Trophoblast cell (in vitro differentiated cells and primary cell): ENCODE measurements at regions not wholly inside any gene's neighbourhood (a gene's known extent, or its start where the extent isn't known, plus 50 kb on each side); places are given as distances from the start of the nearest gene placed in this dataset.
A peak's percentile ranks its signal among the peaks of the same experiment; 100 is the strongest.

Source experiments
- DNase-seq, 2 donors: peaks; one replicate each; pipeline ENCODE4 v3.0.0-alpha.2; 2016
- H2AFZ ChIP-seq: 2 replicates; pipeline ENCODE4 v1.6.1; 2013; ENCODE audit warnings: low read length, moderate library complexity, mild to moderate bottlenecking; ENCODE audit not compliant: insufficient read depth, poor library complexity
- H2AK5ac ChIP-seq: 2 replicates; pipeline ENCODE4 v1.6.1; 2013; ENCODE audit warnings: mild to moderate bottlenecking, low read length
- H2BK120ac ChIP-seq: 2 replicates; pipeline ENCODE4 v1.6.1; 2013; ENCODE audit warnings: low read length, mild to moderate bottlenecking, moderate library complexity; ENCODE audit not compliant: insufficient read depth, poor library complexity
- H2BK12ac ChIP-seq: 2 replicates; pipeline ENCODE4 v1.6.1; 2013; ENCODE audit warnings: mild to moderate bottlenecking, low read length, moderate library complexity
- H2BK5ac ChIP-seq: 2 replicates; pipeline ENCODE4 v1.6.1; 2013; ENCODE audit warnings: low read length, low read depth, moderate library complexity, mild to moderate bottlenecking; ENCODE audit not compliant: poor library complexity
- H3K14ac ChIP-seq: 2 replicates; pipeline ENCODE4 v1.6.1; 2013; ENCODE audit warnings: mild to moderate bottlenecking, low read length
- H3K18ac ChIP-seq: 2 replicates; pipeline ENCODE4 v1.6.1; 2013; ENCODE audit warnings: mild to moderate bottlenecking, low read length
- H3K23ac ChIP-seq: 2 replicates; pipeline ENCODE4 v1.6.1; 2013; ENCODE audit warnings: low read length
- H3K27ac ChIP-seq: 2 replicates; pipeline ENCODE4 v1.5.1; 2013; ENCODE audit warnings: low read depth, mild to moderate bottlenecking, inconsistent platforms, low read length, moderate library complexity
- H3K27me3 ChIP-seq: 2 replicates; pipeline ENCODE4 v1.6.1; 2013; ENCODE audit warnings: inconsistent platforms, mild to moderate bottlenecking, low read length, moderate library complexity; ENCODE audit not compliant: insufficient read depth
- H3K36me3 ChIP-seq, 2 experiments: 1 replicate in 1 of 2; 2 replicates in 1 of 2; pipeline ENCODE4 v1.6.1; 2013; ENCODE audit warnings: low read length in 2 of 2, mild to moderate bottlenecking in 2 of 2, moderate library complexity in 1 of 2; ENCODE audit not compliant: insufficient read depth in 2 of 2, control insufficient read depth in 1 of 2
- H3K4ac ChIP-seq: 2 replicates; pipeline ENCODE4 v1.6.1; 2013; ENCODE audit warnings: low read depth, mild to moderate bottlenecking, low read length, moderate library complexity
- H3K4me1 ChIP-seq, 2 experiments: 1 replicate in 1 of 2; 2 replicates in 1 of 2; pipeline ENCODE4 v1.6.1; 2013; ENCODE audit warnings: low read length in 2 of 2, mild to moderate bottlenecking in 2 of 2, moderate library complexity in 1 of 2; ENCODE audit not compliant: insufficient read depth in 2 of 2, control insufficient read depth in 1 of 2
- H3K4me2 ChIP-seq: 2 replicates; pipeline ENCODE4 v1.6.1; 2013; ENCODE audit warnings: inconsistent platforms, mild to moderate bottlenecking, low read length, moderate library complexity
- H3K4me3 ChIP-seq: 2 replicates; pipeline ENCODE4 v1.5.1; 2013; ENCODE audit warnings: mild to moderate bottlenecking, low read depth, low read length, inconsistent platforms
- H3K79me1 ChIP-seq: one replicate; pipeline ENCODE4 v1.6.1; 2013; ENCODE audit warnings: low read length
- H3K79me2 ChIP-seq: 2 replicates; pipeline ENCODE4 v1.6.1; 2013; ENCODE audit warnings: low read length, mild to moderate bottlenecking; ENCODE audit not compliant: control insufficient read depth, insufficient read depth, poor library complexity
- H3K9ac ChIP-seq: 2 replicates; pipeline ENCODE4 v1.6.1; 2013; ENCODE audit warnings: mild to moderate bottlenecking, low read length
- H3K9me3 ChIP-seq: 2 replicates; pipeline ENCODE4 v1.6.1; 2013; ENCODE audit warnings: low read depth, mild to moderate bottlenecking, control low read depth, inconsistent platforms, low read length; ENCODE audit not compliant: insufficient read depth
- H4K12ac ChIP-seq: 2 replicates; pipeline ENCODE4 v1.6.1; 2013; ENCODE audit warnings: low read depth, mild to moderate bottlenecking, low read length, moderate library complexity
- H4K8ac ChIP-seq: 2 replicates; pipeline ENCODE4 v1.6.1; 2013; ENCODE audit warnings: low read depth, mild to moderate bottlenecking, low read length, moderate library complexity
- H4K91ac ChIP-seq: one replicate; pipeline ENCODE4 v1.6.1; 2013; ENCODE audit warnings: low read depth, mild to moderate bottlenecking, low read length, moderate library complexity
- WGBS: extraction: QIAGEN DNeasy Blood & Tissue Kit; methylation state at CpG from one replicate; pipeline ENCODE4 v1.1.7; 2013; ENCODE audit warnings: missing lambda C conversion rate; ENCODE audit not compliant: insufficient read length, insufficient coverage; ENCODE audit errors: extremely low coverage; 5-methylcytosine and 5-hydroxymethylcytosine counted together

- WGBS: no CpG with 5 or more reads among the region's 9 CpGs
Measured at GRCh38 chrX:2589186-2590020, 88.6 kb upstream of the DHRSX start.

GRCh38 chrX:2588049-2588448 is 87.3 kb upstream of the DHRSX start:
- Histone ChIP-seq H2AK5ac (no peak overlapping the region), H3K4me1 (peaks cover 0 to 3% of the 10 kb centered on the region in 2 experiments), H2BK120ac (no peak overlapping the region), H3K23ac (no peak overlapping the region), H4K91ac (no peak overlapping the region), H3K4ac (no peak overlapping the region), H3K79me1 (no peaks in the 10 kb centered on the region), H3K14ac (no peak overlapping the region), H3K9ac (no peak overlapping the region), H3K27ac (no peak overlapping the region), H4K8ac (no peak overlapping the region), H2BK5ac (no peak overlapping the region), H3K9me3 (no peaks in the 10 kb centered on the region), H2BK12ac (no peak overlapping the region), H2AFZ (no peak overlapping the region), H3K36me3 (no peaks in the 10 kb centered on the region), H3K27me3 (peaks cover 22% of the 10 kb centered on the region), H4K12ac (no peak overlapping the region), H3K79me2 (no peaks in the 10 kb centered on the region), H3K4me3 (no peak overlapping the region), H3K4me2 (no peak overlapping the region), H3K18ac (no peak overlapping the region)
- DNase-seq: no peak
- WGBS: no CpG with 5 or more reads among the region's 4 CpGs

More at GRCh38 chrX:2589186-2590020, 88.6 kb upstream of the DHRSX start:
- Histone ChIP-seq H3K4ac (no peak overlapping the region), H2BK120ac (no peak overlapping the region), H3K4me1 (no peaks in the 10 kb centered on the region), H3K36me3 (no peaks in the 10 kb centered on the region), H3K79me1 (no peaks in the 10 kb centered on the region), H2BK12ac (no peak overlapping the region), H3K79me2 (no peaks in the 10 kb centered on the region), H2AK5ac (no peak overlapping the region), H2BK5ac (no peak overlapping the region), H3K4me2 (no peak overlapping the region), H4K12ac (no peak overlapping the region), H3K9ac (no peak overlapping the region), H3K4me3 (no peak overlapping the region), H3K27ac (no peak overlapping the region), H2AFZ (no peak overlapping the region), H3K9me3 (no peaks in the 10 kb centered on the region), H4K8ac (no peak overlapping the region), H3K14ac (no peak overlapping the region), H3K18ac (no peak overlapping the region), H3K23ac (no peak overlapping the region), H4K91ac (no peak overlapping the region), H3K27me3 (peaks cover 13% of the 10 kb centered on the region)
- DNase-seq: peak; percentile 75 to 79

- H3K27me3 ChIP-seq: peaks cover 30% of the 10 kb centered on the region
- no peaks in the 10 kb centered on the region for H3K9me3 ChIP-seq
- no peaks in the 10 kb centered on the region for H3K36me3 ChIP-seq
- H3K18ac ChIP-seq: no peak overlapping the region
- no peak overlapping the region for H3K4me2 ChIP-seq
- no peak overlapping the region for H4K91ac ChIP-seq
- no peak overlapping the region for H3K27ac ChIP-seq
- no peak overlapping the region for H3K4me3 ChIP-seq
- H3K14ac ChIP-seq: no peak overlapping the region
- no peak overlapping the region for H2AK5ac ChIP-seq
- H2BK12ac ChIP-seq: no peak overlapping the region
- no peak overlapping the region for H3K23ac ChIP-seq
- no peak overlapping the region for H2BK5ac ChIP-seq
- no CpG with 5 or more reads among the region's 4 CpGs for WGBS
- no peak overlapping the region for H4K12ac ChIP-seq
- no peak overlapping the region for H3K9ac ChIP-seq
- no peak for DNase-seq
- H3K79me2 ChIP-seq: no peaks in the 10 kb centered on the region
- H2BK120ac ChIP-seq: no peak overlapping the region
- peaks cover 0 to 3% of the 10 kb centered on the region in 2 experiments for H3K4me1 ChIP-seq
- no peak overlapping the region for H2AFZ ChIP-seq
- no peak overlapping the region for H4K8ac ChIP-seq
- H3K4ac ChIP-seq: no peak overlapping the region
- no peaks in the 10 kb centered on the region for H3K79me1 ChIP-seq
Measured at GRCh38 chrX:2587146-2587545, 86.4 kb upstream of the DHRSX start.

GRCh38 chrX:2585158-2585470 is 84.3 kb upstream of the DHRSX start:
- no peak overlapping the region for H4K12ac ChIP-seq

More at GRCh38 chrX:2585158-2585470, 84.3 kb upstream of the DHRSX start:
- no peak overlapping the region for H3K9ac ChIP-seq
- H3K4ac ChIP-seq: no peak overlapping the region
- no peak overlapping the region for H3K4me2 ChIP-seq
- no peak overlapping the region for H4K91ac ChIP-seq
- H2AK5ac ChIP-seq: no peak overlapping the region
- no peak overlapping the region for H2BK120ac ChIP-seq
- no peak overlapping the region for H3K14ac ChIP-seq
- no peaks in the 10 kb centered on the region for H3K79me2 ChIP-seq
- no peak for DNase-seq
- H3K36me3 ChIP-seq: no peaks in the 10 kb centered on the region
- no CpG with 5 or more reads among the region's 8 CpGs for WGBS
- H3K4me3 ChIP-seq: no peak overlapping the region
- no peak overlapping the region for H3K23ac ChIP-seq
- H3K18ac ChIP-seq: no peak overlapping the region
- H3K27me3 ChIP-seq: peaks cover 37% of the 10 kb centered on the region
- no peak overlapping the region for H4K8ac ChIP-seq
- H3K27ac ChIP-seq: no peak overlapping the region
- no peaks in the 10 kb centered on the region for H3K79me1 ChIP-seq
- no peak overlapping the region for H2AFZ ChIP-seq
- no peak overlapping the region for H2BK5ac ChIP-seq
- no peak overlapping the region for H2BK12ac ChIP-seq
- peaks cover 0 to 3% of the 10 kb centered on the region in 2 experiments for H3K4me1 ChIP-seq
- H3K9me3 ChIP-seq: no peaks in the 10 kb centered on the region
